ENCODE measurements at regions not wholly inside any gene's neighbourhood (a gene's known extent, or its start where the extent isn't known, plus 50 kb on each side); places are given as distances from the start of the nearest gene placed in this dataset.
"Not testable (repeated sequence)": the region's sequence is repeated elsewhere in the genome, so short reads cannot be mapped to it uniquely, and the experiment has no call there.

DNA sequence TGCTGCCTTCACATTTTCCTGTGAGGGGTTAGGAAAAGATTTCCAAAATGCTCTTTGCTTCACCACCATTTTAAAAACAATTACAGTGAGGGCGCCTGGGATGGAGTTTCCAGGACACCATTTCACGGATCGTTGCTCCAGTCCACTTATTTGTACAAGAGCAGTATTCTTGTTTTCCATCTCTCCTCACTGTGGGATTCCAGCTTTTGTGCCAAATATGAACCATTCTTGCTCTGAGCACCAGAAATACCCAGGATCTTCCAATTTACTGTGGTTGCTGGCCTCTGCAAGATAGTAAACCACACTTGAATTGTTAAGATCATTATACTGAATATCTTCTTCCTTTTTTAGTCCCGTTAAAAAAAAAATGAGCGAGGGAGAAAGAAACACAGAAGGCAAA is 899.5 kb downstream of the TLE1 start:
- DNase-seq = no peak

- no peak for DNase-seq
These were observed 901.7 kb downstream of the TLE1 start for GRCh38 chr9:80787636-80788035.

DNA sequence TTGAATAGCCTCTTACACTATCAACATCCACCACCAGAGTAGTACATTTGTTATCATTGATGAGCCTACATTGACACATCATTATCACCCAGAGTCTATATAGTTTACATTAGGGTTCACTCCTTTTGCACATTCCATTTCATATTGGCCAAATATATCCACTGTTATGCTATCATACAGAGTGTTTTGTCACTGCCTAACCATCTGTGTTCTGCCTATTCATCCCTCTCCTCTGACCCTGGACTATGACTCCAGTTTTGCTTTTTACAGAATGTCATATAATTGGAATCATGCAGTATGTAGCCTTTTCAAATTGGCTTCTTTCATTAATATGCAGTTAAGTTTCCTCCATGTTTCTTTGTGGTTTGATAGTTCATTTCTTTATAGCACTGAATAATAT is 904.7 kb downstream of the TLE1 start:
- DNase-seq = no peak

- DNase-seq = no peak
These were observed 913.4 kb downstream of the TLE1 start for GRCh38 chr9:80775971-80776370.

- DNase-seq = no peak
These were observed 913.8 kb downstream of the TLE1 start for GRCh38 chr9:80775530-80775929.

GRCh38 chr9:80771555-80772347 is 917.6 kb downstream of the TLE1 start:
- no peak for DNase-seq

GRCh38 chr9:80763536-80763935 is 925.8 kb downstream of the TLE1 start:
- DNase-seq = no peak

DNA sequence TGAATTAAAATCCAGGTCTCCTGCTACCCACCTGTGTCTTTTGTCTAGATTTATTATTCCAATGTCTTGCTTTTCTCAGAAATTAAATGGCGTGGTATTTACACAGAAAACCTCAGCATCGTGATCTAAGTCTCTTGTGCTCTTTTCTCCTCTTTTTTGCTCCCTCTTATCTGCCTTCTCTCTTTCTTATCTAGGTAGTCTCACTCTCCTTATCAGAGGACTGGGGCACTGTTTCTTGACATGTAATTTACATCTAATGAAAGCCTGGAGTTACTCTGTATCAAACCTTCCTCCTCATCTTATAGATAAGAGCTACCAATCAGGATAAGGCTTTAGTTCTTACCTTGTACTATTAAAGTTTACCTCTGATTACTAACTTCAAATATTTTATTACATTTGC is 933.8 kb downstream of the TLE1 start:
- no peak for DNase-seq

DNA sequence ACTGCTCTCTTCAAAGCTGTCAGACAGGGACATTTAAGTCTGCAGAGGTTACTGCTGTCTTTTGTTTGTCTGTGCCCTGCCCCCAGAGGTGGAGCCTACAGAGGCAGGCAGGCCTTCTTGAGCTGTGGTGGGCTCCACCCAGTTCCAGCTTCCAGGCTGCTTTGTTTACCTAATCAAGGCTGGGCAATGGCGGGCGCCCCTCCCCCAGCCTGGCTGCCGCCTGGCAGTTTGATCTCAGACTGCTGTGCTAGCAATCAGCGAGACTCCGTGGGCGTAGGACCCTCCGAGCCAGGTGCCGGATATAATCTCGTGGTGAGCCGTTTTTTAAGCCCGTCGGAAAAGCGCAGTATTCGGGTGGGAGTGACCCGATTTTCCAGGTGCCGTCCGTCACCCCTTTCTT is 942.3 kb downstream of the TLE1 start:
- DNase-seq = not testable (repeated sequence)

DNA sequence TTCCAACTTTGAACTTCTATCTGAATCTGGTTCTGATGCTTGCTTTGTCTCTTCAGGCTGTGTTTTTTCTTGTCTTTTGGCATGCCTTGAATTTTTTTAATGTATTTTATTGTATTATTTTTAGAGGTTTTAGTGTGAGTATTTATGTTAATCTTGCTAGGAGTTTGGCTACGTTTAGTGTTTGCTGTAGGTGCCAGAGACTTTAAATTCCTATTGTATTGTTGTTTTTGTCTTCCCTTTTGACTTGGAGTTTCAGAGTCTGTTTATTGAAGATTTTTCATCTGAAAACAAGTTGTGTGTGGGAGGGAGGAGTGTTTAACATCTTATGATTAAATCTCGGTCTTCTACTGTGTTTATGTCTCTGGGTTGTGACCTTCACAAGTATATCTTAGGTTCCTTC is 956.8 kb downstream of the TLE1 start:
- DNase-seq = no peak

- no peak for DNase-seq
These were observed 968.8 kb downstream of the TLE1 start for GRCh38 chr9:80720579-80720978.

DNA sequence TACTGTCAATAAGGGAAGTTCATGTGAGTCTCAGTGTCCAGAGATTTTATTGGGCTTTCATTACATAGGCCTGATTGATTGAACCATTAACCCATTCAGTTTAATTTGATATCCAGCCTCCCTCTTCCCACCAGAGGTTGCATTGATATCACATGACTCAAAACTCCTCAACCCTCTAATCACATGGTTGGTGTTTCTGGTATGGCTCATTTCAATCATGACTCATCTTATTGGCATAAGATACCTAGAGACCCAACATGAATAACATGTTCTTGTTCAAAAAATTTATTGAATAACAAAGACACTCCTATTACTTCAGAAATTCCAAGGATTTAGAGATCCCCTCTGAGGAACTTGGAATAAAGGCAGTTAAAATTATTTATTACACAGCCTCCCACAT is 982.2 kb downstream of the TLE1 start:
- no peak for DNase-seq

- DNase-seq = no peak
These were observed 988.3 kb downstream of the TLE1 start for GRCh38 chr9:80701061-80701460.

- no peak for DNase-seq
These were observed 989.8 kb downstream of the TLE1 start for GRCh38 chr9:80699511-80699998.

GRCh38 chr9:80698725-80699410 is 990.5 kb downstream of the TLE1 start:
- no peak for DNase-seq

DNA sequence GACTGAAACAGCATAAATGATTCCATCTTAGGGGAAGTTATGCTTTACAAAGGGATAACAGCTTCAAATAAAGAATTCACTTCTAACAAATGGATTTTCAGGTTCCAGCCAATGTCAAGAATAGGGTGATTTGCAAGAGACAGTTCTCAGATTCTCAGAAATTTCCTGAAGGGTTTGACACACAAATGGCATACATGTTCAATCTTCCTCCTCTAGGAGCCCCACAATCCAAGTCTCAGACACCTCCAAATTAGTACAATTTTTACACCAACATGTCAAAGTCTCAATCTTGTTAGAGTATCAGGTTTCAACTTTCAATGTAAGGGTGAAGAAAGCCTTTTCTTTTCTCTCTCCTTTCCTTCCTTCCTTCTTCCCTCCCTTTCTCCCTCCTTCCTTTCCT is 996.6 kb downstream of the TLE1 start:
- no peak for DNase-seq

- DNase-seq = no peak
These were observed 998.1 kb downstream of the TLE1 start for GRCh38 chr9:80691229-80691628.

- no peak for DNase-seq
These were observed 998.9 kb downstream of the TLE1 start for GRCh38 chr9:80690349-80690939.

DNA sequence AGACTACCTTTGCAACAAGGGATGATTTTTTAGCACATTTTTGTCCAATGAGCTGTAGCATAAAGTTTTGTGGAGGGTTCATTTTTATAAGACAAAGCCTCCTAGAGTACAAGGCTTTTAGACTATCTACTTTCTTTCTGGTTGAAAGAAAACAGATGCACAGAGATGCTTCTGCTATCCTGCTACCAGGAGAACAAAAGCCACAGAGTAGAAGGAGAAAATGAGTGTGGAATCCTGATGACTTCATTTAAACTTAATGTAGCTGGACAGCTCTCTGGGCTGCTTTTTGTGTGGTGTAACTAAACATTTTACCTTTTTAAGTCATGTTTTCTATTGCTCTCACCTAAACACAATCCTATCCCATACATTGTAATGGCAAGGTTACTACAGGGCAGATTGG is 1009.4 kb downstream of the TLE1 start:
- no peak for DNase-seq

DNA sequence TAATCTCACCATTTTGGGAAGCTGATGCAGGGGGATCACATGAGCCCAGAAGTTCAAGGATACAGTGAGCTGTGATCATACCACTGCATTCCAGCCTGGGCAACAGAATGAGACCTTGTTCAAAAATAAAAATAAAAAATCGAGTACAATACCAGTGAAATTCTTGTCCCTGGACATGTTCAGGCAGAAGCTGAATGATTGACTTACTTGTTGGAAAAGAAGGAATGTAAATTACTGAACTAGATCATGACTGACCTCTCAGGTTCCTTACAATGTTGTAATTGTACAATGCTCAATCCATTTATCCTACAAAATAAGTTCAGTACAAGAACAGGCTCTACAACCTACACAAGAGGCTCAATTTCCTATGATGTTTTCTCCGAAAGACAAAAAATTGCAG is 1010.4 kb downstream of the TLE1 start:
- no peak for DNase-seq

GRCh38 chr9:80673496-80673895 is 1015.9 kb downstream of the TLE1 start:
- no peak for DNase-seq

GRCh38 chr9:80665479-80665878 is 1023.9 kb downstream of the TLE1 start:
- no peak for DNase-seq

Measured in amygdala (tissue), 56 donors.